K562 (cell line): ENCODE measurements at regions not wholly inside any gene's neighbourhood (a gene's known extent, or its start where the extent isn't known, plus 50 kb on each side); places are given as distances from the start of the nearest gene placed in this dataset.

ENCODE experiments used
- ARID3A ChIP-seq: IDR thresholded peaks from 2 replicates; pipeline ENCODE4 v1.6.1; 2012; ENCODE audit warnings: low read depth, low read length, improper control_type of control experiment, borderline replicate concordance
- ATF4 ChIP-seq: fragments of 450-650 bp; formaldehyde crosslinking; IDR thresholded peaks from 2 replicates; pipeline ENCODE4 v1.4.0; 2022; ENCODE audit warnings: mild to moderate bottlenecking, moderate library complexity
- COPS2 ChIP-seq: fragments of 450-650 bp; conservative IDR thresholded peaks from 2 replicates; pipeline ENCODE4 v1.6.1; 2016; ENCODE audit warnings: mild to moderate bottlenecking, moderate library complexity
- CXXC5 ChIP-seq: fragments of 250-450 bp; sonication (Bioruptor Pico); IDR thresholded peaks from 2 replicates; pipeline ENCODE4 v1.8.0; 2022; ENCODE audit warnings: inconsistent platforms, mild to moderate bottlenecking, moderate library complexity
- ETV5 ChIP-seq: sonication (generic); formaldehyde crosslinking; IDR thresholded peaks from 2 replicates; pipeline ENCODE4 v1.4.0; 2020; ENCODE audit warnings: low read depth, mild to moderate bottlenecking, missing genetic modification reagents
- GATA2 ChIP-seq: sonication (generic); formaldehyde crosslinking; IDR thresholded peaks from 2 replicates; pipeline ENCODE4 v1.4.0; 2020; ENCODE audit warnings: mild to moderate bottlenecking, missing genetic modification reagents
- KDM2B ChIP-seq: fragments of 250-450 bp; sonication (Bioruptor Pico); IDR thresholded peaks from 2 replicates; pipeline ENCODE4 v1.8.0; 2021; ENCODE audit warnings: mild to moderate bottlenecking, moderate library complexity
- LCOR ChIP-seq: sonication (generic); formaldehyde crosslinking; IDR thresholded peaks from 2 replicates; pipeline ENCODE4 v1.8.0; 2022; ENCODE audit warnings: mild to moderate bottlenecking, missing genetic modification reagents
- NR1H2 ChIP-seq: sonication (generic); formaldehyde crosslinking; IDR thresholded peaks from 2 replicates; pipeline ENCODE4 v1.4.0; 2020; ENCODE audit warnings: mild to moderate bottlenecking, missing genetic modification reagents
- RBM22 ChIP-seq: fragments of 200-400 bp; formaldehyde crosslinking; IDR thresholded peaks from 2 replicates; pipeline ENCODE4 v1.6.1; 2018; ENCODE audit warnings: low read length, low read depth; ENCODE audit not compliant: poor library complexity, severe bottlenecking
- TF ChIP-seq, protein P1 (sequence below): fragments of 450-650 bp; formaldehyde crosslinking; IDR thresholded peaks from 2 replicates; pipeline ENCODE4 v1.4.0; 2022; ENCODE audit warnings: missing genetic modification characterization

DNA sequence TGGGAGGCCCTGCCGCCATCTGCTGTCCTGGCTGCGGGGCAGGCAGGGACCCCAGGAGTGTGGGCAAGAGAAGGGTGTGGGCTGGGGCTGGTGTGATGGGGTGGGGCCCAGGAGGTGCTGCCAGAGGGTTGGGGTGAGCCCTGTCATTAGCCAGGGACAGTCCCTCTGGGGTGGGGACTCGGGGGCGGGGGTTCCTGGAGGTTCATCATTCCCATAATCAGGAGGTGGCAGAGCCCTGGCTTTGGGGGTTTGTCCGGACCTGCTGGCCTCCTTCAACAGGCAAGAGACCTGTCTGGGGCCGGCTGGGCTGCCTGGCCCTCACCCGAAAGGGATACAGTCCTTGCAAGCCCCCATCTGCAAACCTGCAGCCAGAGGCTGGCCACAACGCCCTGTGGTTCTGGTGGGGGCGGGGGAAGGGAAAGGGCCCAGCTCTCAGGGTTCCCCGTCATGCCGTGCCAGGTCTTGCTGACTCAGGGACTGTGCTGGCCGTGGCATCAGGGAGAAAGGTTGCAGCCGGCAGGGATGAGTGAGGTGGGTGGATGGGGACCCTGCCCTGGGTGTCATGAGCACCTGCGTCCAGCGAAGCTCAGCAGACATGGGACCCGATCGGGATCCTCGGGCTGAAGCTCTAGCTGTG, 65.2 kb downstream of the MRPL36 start (continued):
- TF ChIP-seq ATF4 (CRISPR knock-in tag) (no peak), RBM22 (no peak), ARID3A (no peak), ETV5 (CRISPR knock-in tag) (no peak), GATA2 (CRISPR knock-in tag) (no peak), LCOR (CRISPR knock-in tag) (no peak), CXXC5 (CRISPR knock-in tag) (no peak), KDM2B (CRISPR knock-in tag) (no peak), NR1H2 (no peak), COPS2 (no peak)
- TF ChIP-seq, protein P1, sequence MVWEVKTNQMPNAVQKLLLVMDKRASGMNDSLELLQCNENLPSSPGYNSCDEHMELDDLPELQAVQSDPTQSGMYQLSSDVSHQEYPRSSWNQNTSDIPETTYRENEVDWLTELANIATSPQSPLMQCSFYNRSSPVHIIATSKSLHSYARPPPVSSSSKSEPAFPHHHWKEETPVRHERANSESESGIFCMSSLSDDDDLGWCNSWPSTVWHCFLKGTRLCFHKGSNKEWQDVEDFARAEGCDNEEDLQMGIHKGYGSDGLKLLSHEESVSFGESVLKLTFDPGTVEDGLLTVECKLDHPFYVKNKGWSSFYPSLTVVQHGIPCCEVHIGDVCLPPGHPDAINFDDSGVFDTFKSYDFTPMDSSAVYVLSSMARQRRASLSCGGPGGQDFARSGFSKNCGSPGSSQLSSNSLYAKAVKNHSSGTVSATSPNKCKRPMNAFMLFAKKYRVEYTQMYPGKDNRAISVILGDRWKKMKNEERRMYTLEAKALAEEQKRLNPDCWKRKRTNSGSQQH = no peak
